ENCODE measurements at regions not wholly inside any gene's neighbourhood (a gene's known extent, or its start where the extent isn't known, plus 50 kb on each side); places are given as distances from the start of the nearest gene placed in this dataset.

- H3K9me3 ChIP-seq = no peaks in the 10 kb centered on the region
- no peak for DNase-seq (ENCODE audit: low spot score)
- no peak for TF ChIP-seq CTCF (IDR thresholded peaks at IDR 0.05)
Measured at GRCh38 chr9:104028827-104029226, 65.3 kb upstream of the SMC2 start.

More at GRCh38 chr9:104028827-104029226, 65.3 kb upstream of the SMC2 start:
- no peak for ATAC-seq (ENCODE audit: insufficient number of reproducible peaks, low FRiP score, low read depth)
- Histone ChIP-seq H3K4me1 (ENCODE audit: control insufficient read depth in 1 of 2, low read depth in 2 of 2) (no peaks in the 10 kb centered on the region), H3K27me3 (replicated peaks; ENCODE audit: insufficient read depth) (no peaks in the 10 kb centered on the region), H3K4me3 (no peak overlapping the region), H3K27ac (no peak overlapping the region), H3K36me3 (no peaks in the 10 kb centered on the region)

Data from thoracic aorta (tissue), 2 donors.